Activated CD4-positive, alpha-beta T cell treated with anti-CD3 and anti-CD28 coated beads, Interleukin-2, amount 50 U/mL, for 48 hours (primary cell): ENCODE measurements at regions not wholly inside any gene's neighbourhood (a gene's known extent, or its start where the extent isn't known, plus 50 kb on each side); places are given as distances from the start of the nearest gene placed in this dataset.
"Not testable (repeated sequence)": the region's sequence is repeated elsewhere in the genome, so short reads cannot be mapped to it uniquely, and the experiment has no call there.

Experiments used
- DNase-seq, 2 experiments: peaks; one replicate each; pipeline ENCODE4 v3.0.0-alpha.2; 2020

- not testable (repeated sequence) for DNase-seq
Observed at GRCh38 chr1:47604869-47605268, 167.0 kb downstream of the FOXD2 start.

- DNase-seq = no peak
Observed at GRCh38 chr1:47608296-47608875, 170.5 kb downstream of the FOXD2 start.

GRCh38 chr1:47611992-47612391 is 174.1 kb downstream of the FOXD2 start:
- no peak for DNase-seq

- DNase-seq = no peak
Observed at GRCh38 chr1:47612819-47613218, 175.0 kb downstream of the FOXD2 start.

GRCh38 chr1:47616036-47616435 is 178.2 kb downstream of the FOXD2 start:
- no peak for DNase-seq

GRCh38 chr1:47616906-47617305 is 179.1 kb downstream of the FOXD2 start:
- no peak for DNase-seq

GRCh38 chr1:47617381-47618221 is 179.8 kb downstream of the FOXD2 start:
- no peak for DNase-seq

GRCh38 chr1:47618222-47618720 is 180.4 kb downstream of the FOXD2 start:
- DNase-seq = no peak

GRCh38 chr1:47618830-47619229 is 181.0 kb downstream of the FOXD2 start:
- DNase-seq = no peak

- DNase-seq = no peak
Observed at GRCh38 chr1:47621483-47621882, 183.6 kb downstream of the FOXD2 start.

- DNase-seq = no peak
Observed at GRCh38 chr1:47621977-47622376, 184.1 kb downstream of the FOXD2 start.

GRCh38 chr1:47622776-47623556 is 185.1 kb downstream of the FOXD2 start:
- no peak for DNase-seq

GRCh38 chr1:47623557-47623940 is 185.7 kb downstream of the FOXD2 start:
- no peak for DNase-seq

GRCh38 chr1:47624531-47624930 is 186.7 kb downstream of the FOXD2 start:
- DNase-seq = no peak

GRCh38 chr1:47627016-47627415 is 189.2 kb downstream of the FOXD2 start:
- no peak for DNase-seq

- no peak for DNase-seq
Observed at GRCh38 chr1:47627471-47628370, 189.9 kb downstream of the FOXD2 start.

- DNase-seq = no peak
Observed at GRCh38 chr1:47629201-47629600, 191.4 kb downstream of the FOXD2 start.

GRCh38 chr1:47630346-47630745 is 192.5 kb downstream of the FOXD2 start:
- DNase-seq = no peak

- DNase-seq = no peak
Observed at GRCh38 chr1:47631411-47631995, 193.7 kb downstream of the FOXD2 start.

GRCh38 chr1:47635111-47635510 is 197.3 kb downstream of the FOXD2 start:
- DNase-seq = no peak

GRCh38 chr1:47635597-47635996 is 197.8 kb downstream of the FOXD2 start:
- DNase-seq = no peak

GRCh38 chr1:47637111-47637685 is 199.4 kb downstream of the FOXD2 start:
- DNase-seq = no peak
